IMR-90 (cell line): ENCODE measurements at regions not wholly inside any gene's neighbourhood (a gene's known extent, or its start where the extent isn't known, plus 50 kb on each side); places are given as distances from the start of the nearest gene placed in this dataset.

ENCODE experiments used
- ATAC-seq: fragments of 200-7000 bp; cut with Tn5 transposase; 2 replicates; pipeline ENCODE4 v1.9.1; 2020; ENCODE audit warnings: low read depth, mild to moderate bottlenecking, moderate library complexity
- BruUV-seq: library from RNA; stranded (reverse); fragments of 400-500 nt; replicated peaks from 2 replicates; lab custom pipeline; 2021; lab: Mats Ljungman, UMichigan
- CTCF ChIA-PET: fragments of 300-600 bp; formaldehyde crosslinking; extraction: SDS; loops from one replicate; lab custom pipeline; 2021; ENCODE audit warnings: antibody characterized with exemption; lab: Yijun Ruan, JAX
- POLR2A ChIA-PET: fragments of 300-600 bp; sonication (Branson Sonifier 250); formaldehyde crosslinking; loops from one replicate; lab custom pipeline; 2022; ENCODE audit warnings: antibody characterized with exemption; ENCODE audit not compliant: unreplicated experiment; lab: Charles Lee
- DNase-seq: peaks from one replicate; pipeline ENCODE4 v3.0.0; 2013
- H2AFZ ChIP-seq: replicated peaks from 2 replicates; pipeline ENCODE3; 2013; ENCODE audit warnings: low read length, mild to moderate bottlenecking; ENCODE audit not compliant: poor library complexity
- H2AK5ac ChIP-seq: 2 replicates; pipeline ENCODE4 v1.6.1; 2013; ENCODE audit warnings: low read depth, low read length, inconsistent platforms
- H2AK9ac ChIP-seq: replicated peaks from 2 replicates; pipeline ENCODE3; 2013; ENCODE audit warnings: mild to moderate bottlenecking, low read depth, low read length, moderate library complexity; ENCODE audit not compliant: poor library complexity
- H2BK120ac ChIP-seq: 2 replicates; pipeline ENCODE4 v1.6.1; 2013; ENCODE audit warnings: low read depth, low read length, inconsistent platforms
- H2BK15ac ChIP-seq: 3 replicates; pipeline ENCODE4 v1.6.1; 2013; ENCODE audit warnings: low read depth, low read length, inconsistent platforms
- H2BK20ac ChIP-seq: 2 replicates; pipeline ENCODE4 v1.6.1; 2013; ENCODE audit warnings: low read depth, mild to moderate bottlenecking, inconsistent platforms, low read length, moderate library complexity
- H2BK5ac ChIP-seq: 2 replicates; pipeline ENCODE4 v1.6.1; 2013; ENCODE audit warnings: mild to moderate bottlenecking, low read depth, low read length, inconsistent platforms; ENCODE audit not compliant: poor library complexity, severe bottlenecking
- H3K14ac ChIP-seq: replicated peaks from 2 replicates; pipeline ENCODE4 v1.6.1; 2013; ENCODE audit warnings: low read depth, low read length, inconsistent platforms
- H3K18ac ChIP-seq: 2 replicates; pipeline ENCODE4 v1.6.1; 2013; ENCODE audit warnings: low read depth, low read length, control low read depth
- H3K23ac ChIP-seq: 2 replicates; pipeline ENCODE4 v1.6.1; 2013; ENCODE audit warnings: low read depth, low read length, inconsistent platforms
- H3K27ac ChIP-seq: 2 replicates; pipeline ENCODE4 v1.5.1; 2013; ENCODE audit warnings: mild to moderate bottlenecking, control low read depth, low read length; ENCODE audit not compliant: insufficient read depth
- H3K27me3 ChIP-seq: 2 replicates; pipeline ENCODE4 v1.6.1; 2013; ENCODE audit warnings: low read length; ENCODE audit not compliant: control insufficient read depth, insufficient read depth
- H3K36me3 ChIP-seq: 2 replicates; pipeline ENCODE4 v1.6.1; 2013; ENCODE audit warnings: low read length, mixed read lengths; ENCODE audit not compliant: control insufficient read depth, insufficient read depth
- H3K4ac ChIP-seq: 2 replicates; pipeline ENCODE4 v1.6.1; 2013; ENCODE audit warnings: low read depth, low read length, inconsistent platforms
- H3K4me1 ChIP-seq: 2 replicates; pipeline ENCODE4 v1.6.1; 2013; ENCODE audit warnings: low read length, mixed read lengths; ENCODE audit not compliant: control insufficient read depth, insufficient read depth
- H3K4me2 ChIP-seq: 2 replicates; pipeline ENCODE4 v1.6.1; 2013; ENCODE audit warnings: low read depth, mild to moderate bottlenecking, control low read depth, low read length, moderate library complexity
- H3K4me3 ChIP-seq: 2 replicates; pipeline ENCODE4 v1.5.1; 2013; ENCODE audit warnings: low read depth, mild to moderate bottlenecking, control low read depth, low read length, moderate library complexity; ENCODE audit not compliant: insufficient read depth
- H3K56ac ChIP-seq: 2 replicates; pipeline ENCODE4 v1.6.1; 2013; ENCODE audit warnings: low read length, inconsistent platforms; ENCODE audit not compliant: insufficient read depth; ENCODE audit errors: extremely low read depth
- H3K79me1 ChIP-seq, 2 experiments: 2 replicates each; pipeline ENCODE4 v1.6.1; 2013; ENCODE audit warnings: low read length in 2 of 2, inconsistent platforms in 1 of 2, low read depth in 1 of 2
- H3K9ac ChIP-seq: 2 replicates; pipeline ENCODE4 v1.6.1; 2013; ENCODE audit warnings: low read depth, low read length, control low read depth
- H3K9me1 ChIP-seq: 2 replicates; pipeline ENCODE4 v1.6.1; 2013; ENCODE audit warnings: low read length, inconsistent platforms; ENCODE audit not compliant: insufficient read depth
- H3K9me3 ChIP-seq: 2 replicates; pipeline ENCODE4 v1.6.1; 2013; ENCODE audit warnings: low read length; ENCODE audit not compliant: control insufficient read depth, insufficient read depth
- H4K20me1 ChIP-seq: 2 replicates; pipeline ENCODE4 v1.6.1; 2013; ENCODE audit warnings: low read length, inconsistent platforms; ENCODE audit not compliant: insufficient read depth
- H4K5ac ChIP-seq: 2 replicates; pipeline ENCODE4 v1.6.1; 2013; ENCODE audit warnings: mild to moderate bottlenecking, low read depth, low read length, control low read depth
- H4K8ac ChIP-seq, 2 experiments: 2 replicates each; pipeline ENCODE4 v1.6.1; 2013; ENCODE audit warnings: low read depth in 2 of 2, low read length in 2 of 2, control low read depth in 1 of 2, inconsistent platforms in 1 of 2
- H4K91ac ChIP-seq: 2 replicates; pipeline ENCODE4 v1.6.1; 2013; ENCODE audit warnings: low read depth, low read length, inconsistent platforms; ENCODE audit not compliant: insufficient read depth
- BHLHE40 ChIP-seq: fragments of 150-350 bp; IDR thresholded peaks from 2 replicates; pipeline ENCODE4 v1.6.1; 2016; ENCODE audit warnings: mild to moderate bottlenecking, low read depth, low read length
- CEBPB ChIP-seq: IDR thresholded peaks from 2 replicates; pipeline ENCODE4 v1.6.1; 2012; ENCODE audit warnings: low read depth, low read length, improper control_type of control experiment
- CHD1 ChIP-seq: IDR thresholded peaks from 2 replicates; pipeline ENCODE4 v1.6.1; 2012; ENCODE audit warnings: low read depth, low read length, improper control_type of control experiment
- CTCF ChIP-seq: conservative IDR thresholded peaks from 2 replicates; pipeline ENCODE4 v1.5.1; 2012; ENCODE audit warnings: mild to moderate bottlenecking, low read depth, low read length, improper control_type of control experiment
- FOS ChIP-seq: fragments of 150-350 bp; IDR thresholded peaks from 2 replicates; pipeline ENCODE4 v1.6.1; 2016; ENCODE audit warnings: low read depth, low read length
- MAFK ChIP-seq: IDR thresholded peaks from 2 replicates; pipeline ENCODE4 v1.6.1; 2012; ENCODE audit warnings: low read depth, low read length, improper control_type of control experiment
- MAZ ChIP-seq: IDR thresholded peaks from 2 replicates; pipeline ENCODE4 v1.6.1; 2012; ENCODE audit warnings: low read depth, mild to moderate bottlenecking, low read length, improper control_type of control experiment, moderate library complexity, borderline replicate concordance
- MXI1 ChIP-seq: IDR thresholded peaks from 2 replicates; pipeline ENCODE4 v1.6.1; 2012; ENCODE audit warnings: low read depth, mild to moderate bottlenecking, low read length, moderate library complexity, borderline replicate concordance
- NFE2L2 ChIP-seq: fragments of 150-350 bp; IDR thresholded peaks from 2 replicates; pipeline ENCODE4 v1.6.1; 2016; ENCODE audit warnings: low read depth, mild to moderate bottlenecking, low read length
- POLR2A ChIP-seq: IDR thresholded peaks from 2 replicates; pipeline ENCODE4 v1.6.1; 2012; ENCODE audit warnings: mild to moderate bottlenecking, low read depth, low read length
- RFX5 ChIP-seq: IDR thresholded peaks from 2 replicates; pipeline ENCODE4 v1.8.0; 2012; ENCODE audit warnings: low read depth, mild to moderate bottlenecking, low read length, moderate library complexity
- SMC3 ChIP-seq: fragments of 150-350 bp; IDR thresholded peaks from 2 replicates; pipeline ENCODE4 v1.6.1; 2016; ENCODE audit warnings: low read depth, mild to moderate bottlenecking, antibody characterized with exemption, low read length, moderate library complexity
- WGBS, 2 experiments: methylation state at CpG; one replicate each; pipeline versions ENCODE4 v1.1.5 to v1.1.7; 2013; ENCODE audit warnings: missing lambda C conversion rate in 2 of 2; ENCODE audit not compliant: insufficient read length in 1 of 2; ENCODE audit errors: extremely low coverage in 2 of 2; 5-methylcytosine and 5-hydroxymethylcytosine counted together
- dilution Hi-C: fragments of 300-500 bp; cut with HindIII; formaldehyde crosslinking; loops from one replicate; pipeline ENCODE4 v1.14.3; 2018; ENCODE audit warnings: low sequenced_read_pairs; ENCODE audit not compliant: unreplicated experiment
- in situ Hi-C: fragments of 300-500 bp; cut with MboI; formaldehyde crosslinking; loops from 3 replicates; pipeline ENCODE4 v1.14.3; 2019; ENCODE audit warnings: low sequenced_read_pairs, inconsistent platforms, mixed read lengths
- intact Hi-C: fragments of 100-400 bp; cut with micrococcal nuclease; formaldehyde crosslinking; loops from 2 replicates; pipeline ENCODE4 v1.10.0; 2022
- TF ChIP-seq, protein P1 (sequence below): fragments of 150-350 bp; IDR thresholded peaks from 2 replicates; pipeline ENCODE4 v1.6.1; 2016; ENCODE audit warnings: low read depth, mild to moderate bottlenecking, low read length, moderate library complexity, borderline replicate concordance
- TF ChIP-seq, protein P2 (sequence below): fragments of 150-350 bp; IDR thresholded peaks from 2 replicates; pipeline ENCODE4 v1.6.1; 2017; ENCODE audit warnings: mild to moderate bottlenecking, antibody characterized with exemption, low read length, low read depth

DNA sequence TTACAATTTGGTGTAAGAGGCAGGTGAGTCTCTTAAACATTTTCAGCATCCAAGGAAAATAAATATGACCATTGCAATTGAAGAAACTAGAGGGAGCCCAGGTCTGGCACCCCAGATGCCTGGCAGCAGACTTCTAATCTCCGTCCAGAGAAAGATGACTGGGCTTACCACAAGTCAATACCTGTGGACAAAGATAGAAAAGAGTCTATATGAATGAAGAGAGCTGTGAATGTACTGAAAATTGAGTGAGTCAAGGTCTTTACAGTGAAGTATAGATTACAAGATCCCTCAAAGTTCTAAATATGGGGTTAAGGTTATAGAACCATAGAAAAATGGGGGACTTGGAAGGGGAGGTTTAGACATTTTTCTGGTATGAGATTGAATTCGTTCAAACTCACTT is 827.4 kb upstream of the NR2F2 start:
- no peak overlapping the region for H3K4me3 ChIP-seq
- H3K4me2 ChIP-seq: no peak overlapping the region
- H3K4ac ChIP-seq: no peak overlapping the region
- dilution Hi-C loops (no loop called here), in situ Hi-C loops (no loop called here), intact Hi-C loops (no loop called here)
- no peak overlapping the region for H3K9ac ChIP-seq
- CTCF ChIA-PET: no interaction called here
- H3K9me1 ChIP-seq: no peaks in the 10 kb centered on the region
- POLR2A ChIA-PET: no interaction called here
- H4K20me1 ChIP-seq: no peaks in the 10 kb centered on the region
- WGBS, 2 experiments: 83% methylated on average over 1 of the region's 2 CpGs; no CpG with 5 or more reads in 1 of the 2 experiments
- no peak overlapping the region for H2AK9ac ChIP-seq
- no peak overlapping the region for H4K5ac ChIP-seq
- no peaks in the 10 kb centered on the region for H3K27me3 ChIP-seq
- H3K23ac ChIP-seq: no peak overlapping the region
- no peak for DNase-seq
- no peak overlapping the region for H3K27ac ChIP-seq
- no TSS peak for BruUV-seq
- H3K4me1 ChIP-seq: no peaks in the 10 kb centered on the region
- TF ChIP-seq SMC3 (no peak), POLR2A (no peak), MXI1 (no peak), RFX5 (no peak), FOS (no peak), MAFK (no peak), CTCF (no peak), NFE2L2 (no peak), MAZ (no peak), CHD1 (no peak), CEBPB (no peak), BHLHE40 (no peak)
- TF ChIP-seq, protein P1, sequence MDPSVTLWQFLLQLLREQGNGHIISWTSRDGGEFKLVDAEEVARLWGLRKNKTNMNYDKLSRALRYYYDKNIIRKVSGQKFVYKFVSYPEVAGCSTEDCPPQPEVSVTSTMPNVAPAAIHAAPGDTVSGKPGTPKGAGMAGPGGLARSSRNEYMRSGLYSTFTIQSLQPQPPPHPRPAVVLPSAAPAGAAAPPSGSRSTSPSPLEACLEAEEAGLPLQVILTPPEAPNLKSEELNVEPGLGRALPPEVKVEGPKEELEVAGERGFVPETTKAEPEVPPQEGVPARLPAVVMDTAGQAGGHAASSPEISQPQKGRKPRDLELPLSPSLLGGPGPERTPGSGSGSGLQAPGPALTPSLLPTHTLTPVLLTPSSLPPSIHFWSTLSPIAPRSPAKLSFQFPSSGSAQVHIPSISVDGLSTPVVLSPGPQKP: no peak
- TF ChIP-seq, protein P2, sequence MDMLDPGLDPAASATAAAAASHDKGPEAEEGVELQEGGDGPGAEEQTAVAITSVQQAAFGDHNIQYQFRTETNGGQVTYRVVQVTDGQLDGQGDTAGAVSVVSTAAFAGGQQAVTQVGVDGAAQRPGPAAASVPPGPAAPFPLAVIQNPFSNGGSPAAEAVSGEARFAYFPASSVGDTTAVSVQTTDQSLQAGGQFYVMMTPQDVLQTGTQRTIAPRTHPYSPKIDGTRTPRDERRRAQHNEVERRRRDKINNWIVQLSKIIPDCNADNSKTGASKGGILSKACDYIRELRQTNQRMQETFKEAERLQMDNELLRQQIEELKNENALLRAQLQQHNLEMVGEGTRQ: no peak
- no peak overlapping the region for H4K8ac ChIP-seq
- no peak overlapping the region for H4K91ac ChIP-seq
- H3K79me1 ChIP-seq: no peaks in the 10 kb centered on the region
- H3K14ac ChIP-seq: no peak overlapping the region
- H2BK5ac ChIP-seq: no peak overlapping the region
- no peak overlapping the region for H3K56ac ChIP-seq
- no peak overlapping the region for H2AK5ac ChIP-seq
- H3K18ac ChIP-seq: no peak overlapping the region
- no peak overlapping the region for H2AFZ ChIP-seq
- no peak overlapping the region for H2BK20ac ChIP-seq
- no peaks in the 10 kb centered on the region for H3K36me3 ChIP-seq
- H2BK15ac ChIP-seq: no peak overlapping the region
- H2BK120ac ChIP-seq: no peak overlapping the region
- ATAC-seq: no peak
- no peaks in the 10 kb centered on the region for H3K9me3 ChIP-seq
